Central memory CD8-positive, alpha-beta T cell (primary cell): ENCODE measurements at regions not wholly inside any gene's neighbourhood (a gene's known extent, or its start where the extent isn't known, plus 50 kb on each side); places are given as distances from the start of the nearest gene placed in this dataset.
"Not testable (repeated sequence)": the region's sequence is repeated elsewhere in the genome, so short reads cannot be mapped to it uniquely, and the experiment has no call there.

ENCODE experiments used
- ATAC-seq: fragments of 150-1000 bp; cut with Tn5 transposase; replicated peaks from 2 replicates; pipeline ENCODE4 v1.10.0; 2022; ENCODE audit warnings: mild to moderate bottlenecking, moderate FRiP score, moderate number of reproducible peaks; ENCODE audit not compliant: poor library complexity, severe bottlenecking; ENCODE audit errors: extremely low read depth
- DNase-seq, 2 donors: peaks; one replicate each; pipeline ENCODE4 v3.0.0; 2021; ENCODE audit warnings: low spot score in 2 of 2
- H3K27ac Mint-ChIP-seq: one replicate; pipeline ENCODE4 v1.8.0; 2022; ENCODE audit warnings: low read depth, mild to moderate bottlenecking, moderate library complexity, mixed read lengths
- H3K27me3 Mint-ChIP-seq: one replicate; pipeline ENCODE4 v1.8.0; 2022; ENCODE audit warnings: mixed read lengths
- H3K36me3 Mint-ChIP-seq: one replicate; pipeline ENCODE4 v1.8.0; 2022; ENCODE audit warnings: mild to moderate bottlenecking, moderate library complexity, mixed read lengths; ENCODE audit not compliant: insufficient read depth
- H3K4me1 Mint-ChIP-seq: one replicate; pipeline ENCODE4 v1.8.0; 2022; ENCODE audit warnings: mixed read lengths
- H3K4me3 Mint-ChIP-seq: one replicate; pipeline ENCODE4 v1.8.0; 2022; ENCODE audit warnings: mild to moderate bottlenecking, moderate library complexity, mixed read lengths
- H3K9me3 Mint-ChIP-seq: one replicate; pipeline ENCODE4 v1.8.0; 2022; ENCODE audit warnings: mixed read lengths

DNA sequence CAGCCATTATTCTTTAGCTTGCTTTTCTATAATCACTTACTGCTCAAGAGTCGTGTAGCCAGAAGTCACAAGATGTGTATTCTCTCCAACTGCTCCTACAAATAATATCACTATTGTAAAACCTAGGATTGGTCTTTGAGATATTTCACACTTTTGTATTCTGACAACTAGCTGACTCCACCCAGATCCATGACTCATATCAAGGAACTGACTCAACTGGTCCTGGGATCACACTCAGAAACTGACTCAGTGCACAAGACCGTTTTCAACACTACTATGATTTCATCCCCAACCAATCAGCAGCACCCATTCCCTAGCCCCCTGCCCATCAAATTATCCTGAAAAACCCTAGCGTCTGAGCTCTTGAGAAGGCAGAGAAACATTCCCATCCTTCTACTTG is 56.5 kb upstream of the ORC5 start:
- DNase-seq (no peak), ATAC-seq (no peak)
- Mint-ChIP-seq H3K27ac (no peak overlapping the region), H3K4me1 (no peaks in the 10 kb centered on the region), H3K4me3 (no peak overlapping the region), H3K27me3 (peaks cover 67% of the 10 kb centered on the region), H3K36me3 (no peaks in the 10 kb centered on the region), H3K9me3 (no peaks in the 10 kb centered on the region)

DNA sequence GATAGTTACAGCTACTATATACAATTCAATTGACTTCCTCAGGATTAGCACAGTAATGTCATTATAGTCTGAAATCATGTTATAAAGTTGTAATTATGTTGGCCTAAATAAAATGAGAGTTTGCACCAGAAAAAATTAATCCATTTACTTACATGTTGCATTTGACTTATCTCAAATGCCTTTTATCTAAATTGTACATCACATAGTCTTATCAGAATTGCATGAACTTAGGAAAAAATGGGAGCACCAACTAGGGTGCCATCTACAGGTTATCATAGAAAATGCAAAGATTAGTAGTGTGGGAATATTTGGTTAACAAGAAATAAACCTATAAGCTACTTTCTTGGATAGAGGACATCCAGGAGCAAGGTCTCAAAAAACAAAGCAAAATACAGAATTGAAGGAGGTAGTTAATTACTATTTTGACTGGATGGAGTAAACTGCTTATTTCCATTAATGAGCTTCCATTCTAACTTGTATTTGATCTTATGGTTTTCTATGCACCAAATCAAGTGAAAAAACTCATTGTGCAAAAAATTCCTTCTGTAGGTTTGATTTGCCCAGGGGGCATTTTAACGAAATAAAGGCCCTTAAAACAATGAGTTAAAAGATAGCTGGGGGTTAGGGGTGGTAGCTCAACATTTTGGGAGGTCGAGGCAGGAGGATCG is 60.0 kb upstream of the ORC5 start:
- H3K36me3 Mint-ChIP-seq: no peaks in the 10 kb centered on the region
- no peak overlapping the region for H3K27ac Mint-ChIP-seq
- no peaks in the 10 kb centered on the region for H3K9me3 Mint-ChIP-seq
- ATAC-seq (no peak), DNase-seq (no peak)
- H3K4me1 Mint-ChIP-seq: no peaks in the 10 kb centered on the region
- H3K4me3 Mint-ChIP-seq: no peak overlapping the region
- H3K27me3 Mint-ChIP-seq: peaks cover 45% of the 10 kb centered on the region

DNA sequence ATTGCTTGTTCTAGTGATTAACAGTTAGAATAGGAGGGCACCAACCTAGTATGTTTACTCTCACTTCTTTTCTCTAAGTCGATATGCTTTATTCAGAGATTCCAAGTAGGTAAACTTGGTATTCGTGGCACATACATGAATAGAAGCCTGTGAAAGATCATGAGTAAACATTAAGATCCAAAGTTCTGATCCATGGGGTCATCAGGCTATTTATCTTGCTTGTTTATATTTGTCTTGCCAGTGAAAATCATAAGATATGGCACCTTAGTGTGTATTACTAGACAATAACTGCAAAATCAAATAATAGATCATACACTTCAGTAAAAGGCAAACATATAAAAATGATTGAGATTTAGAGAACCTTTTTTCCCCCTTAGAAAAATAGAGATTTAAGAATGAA is 56.5 kb upstream of the LHFPL3 start:
- Mint-ChIP-seq H3K27ac (no peak overlapping the region), H3K27me3 (peaks cover 56% of the 10 kb centered on the region), H3K36me3 (no peaks in the 10 kb centered on the region), H3K4me1 (no peaks in the 10 kb centered on the region), H3K9me3 (peaks cover 12% of the 10 kb centered on the region), H3K4me3 (no peak overlapping the region)
- DNase-seq (no peak), ATAC-seq (no peak)

GRCh38 chr7:104272767-104273384 is 55.5 kb upstream of the LHFPL3 start:
- H3K9me3 Mint-ChIP-seq: peaks cover 12% of the 10 kb centered on the region
- ATAC-seq: no peak
- no peak overlapping the region for H3K4me3 Mint-ChIP-seq
- H3K4me1 Mint-ChIP-seq: no peaks in the 10 kb centered on the region
- no peaks in the 10 kb centered on the region for H3K36me3 Mint-ChIP-seq
- peaks cover 61% of the 10 kb centered on the region for H3K27me3 Mint-ChIP-seq
- H3K27ac Mint-ChIP-seq: no peak overlapping the region
- DNase-seq: no peak

DNA sequence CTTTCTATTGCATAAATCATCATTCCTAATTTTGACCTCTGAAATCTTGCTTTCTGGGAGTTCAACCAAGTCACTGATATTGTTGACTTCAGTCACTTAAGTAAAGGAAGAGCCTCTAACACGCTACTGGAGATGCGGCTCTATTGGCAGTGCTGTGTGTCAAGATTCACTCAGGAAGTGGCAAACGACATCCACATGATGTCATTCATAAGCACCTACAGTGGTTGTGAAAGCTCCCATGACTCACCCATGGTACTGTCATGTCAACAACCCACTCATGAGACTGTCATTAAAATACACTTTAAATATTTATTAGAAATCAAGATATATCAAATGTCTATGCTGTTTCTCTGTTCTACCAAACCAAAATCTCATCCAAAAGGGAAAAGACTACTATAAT is 52.5 kb upstream of the LHFPL3 start:
- Mint-ChIP-seq H3K27ac (no peak overlapping the region), H3K27me3 (peaks cover 56% of the 10 kb centered on the region), H3K9me3 (peaks cover 12% of the 10 kb centered on the region), H3K4me3 (no peak overlapping the region), H3K4me1 (no peaks in the 10 kb centered on the region), H3K36me3 (no peaks in the 10 kb centered on the region)
- no peak for DNase-seq
- ATAC-seq: no peak

DNA sequence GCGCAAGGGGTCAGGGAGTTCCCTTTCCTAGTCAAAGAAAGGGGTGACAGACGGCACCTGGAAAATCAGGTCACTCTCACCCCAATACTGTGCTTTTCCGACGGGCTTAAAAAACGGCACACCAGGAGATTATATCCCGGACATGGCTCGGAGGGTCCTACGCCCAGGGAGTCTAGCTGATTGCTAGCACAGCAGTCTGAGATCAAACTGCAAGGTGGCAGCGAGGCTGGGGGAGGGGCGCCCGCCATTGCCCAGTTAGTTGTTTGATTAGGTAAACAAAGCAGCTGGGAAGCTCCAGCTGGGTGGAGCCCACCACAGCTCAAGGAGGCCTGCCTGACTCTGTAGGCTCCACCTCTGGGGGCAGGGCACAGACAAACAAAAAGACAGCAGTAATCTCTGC is 51.7 kb upstream of the LHFPL3 start:
- Mint-ChIP-seq H3K27me3 (peaks cover 56% of the 10 kb centered on the region), H3K9me3 (peaks cover 12% of the 10 kb centered on the region)
- not testable (repeated sequence) for ATAC-seq, H3K4me3 Mint-ChIP-seq, H3K27ac Mint-ChIP-seq, DNase-seq, H3K36me3 Mint-ChIP-seq, H3K4me1 Mint-ChIP-seq
